GM12878 (cell line): ENCODE measurements at regions not wholly inside any gene's neighbourhood (a gene's known extent, or its start where the extent isn't known, plus 50 kb on each side); places are given as distances from the start of the nearest gene placed in this dataset.

Experiments used
- BCL3 ChIP-seq: IDR thresholded peaks from 2 replicates; pipeline ENCODE4 v1.6.1; 2011; ENCODE audit warnings: borderline replicate concordance, low read depth, mild to moderate bottlenecking, moderate library complexity, low read length; ENCODE audit not compliant: insufficient read depth, poor library complexity, severe bottlenecking
- CBX3 ChIP-seq: fragments of 200-600 bp; sonication (generic); IDR thresholded peaks from 2 replicates; pipeline ENCODE4 v1.6.1; 2016; ENCODE audit warnings: low read depth, borderline replicate concordance
- CREB1 ChIP-seq: IDR thresholded peaks from 2 replicates; pipeline ENCODE4 v1.6.1; 2012; ENCODE audit warnings: low read depth, mild to moderate bottlenecking, inconsistent platforms
- CTCF ChIP-seq, 3 experiments: IDR thresholded peaks in 2 of 3; conservative IDR thresholded peaks in 1 of 3; 2 replicates each; pipeline ENCODE4 v1.5.1; 2011; ENCODE audit warnings: low read depth in 3 of 3, low read length in 3 of 3, mild to moderate bottlenecking in 3 of 3, control low read depth in 2 of 3, moderate library complexity in 2 of 3, inconsistent platforms in 1 of 3, mixed read lengths in 1 of 3; ENCODE audit not compliant: control insufficient read depth in 2 of 3, insufficient read depth in 1 of 3; ENCODE audit errors: extremely low read depth in 1 of 3
- EP300 ChIP-seq, 2 experiments: fragments of 150-350 bp in 1 of 2; IDR thresholded peaks; 2 replicates each; pipeline ENCODE4 v1.6.1; 2011 to 2012; ENCODE audit warnings: low read depth in 2 of 2, low read length in 2 of 2, borderline replicate concordance in 1 of 2, improper control_type of control experiment in 1 of 2, inconsistent platforms in 1 of 2; ENCODE audit not compliant: control insufficient read depth in 1 of 2
- JUND ChIP-seq: IDR thresholded peaks from 2 replicates; pipeline ENCODE4 v1.6.1; 2012; ENCODE audit warnings: low read depth, mild to moderate bottlenecking, low read length, improper control_type of control experiment, moderate library complexity
- NFYA ChIP-seq: IDR thresholded peaks from 2 replicates; pipeline ENCODE4 v1.6.1; 2011; ENCODE audit warnings: low read depth, mild to moderate bottlenecking, low read length, improper control_type of control experiment, borderline replicate concordance
- NFYB ChIP-seq: IDR thresholded peaks from 2 replicates; pipeline ENCODE4 v1.6.1; 2011; ENCODE audit warnings: low read depth, mild to moderate bottlenecking, low read length, improper control_type of control experiment, moderate library complexity; ENCODE audit not compliant: insufficient read depth
- SPI1 ChIP-seq: IDR thresholded peaks from 2 replicates; pipeline ENCODE4 v1.6.1; 2011; ENCODE audit warnings: low read depth, mild to moderate bottlenecking, low read length, moderate library complexity, borderline replicate concordance; ENCODE audit not compliant: insufficient read depth
- ZBTB11 ChIP-seq: fragments of 450-650 bp; formaldehyde crosslinking; IDR thresholded peaks from 2 replicates; pipeline ENCODE4 v1.5.0; 2022; ENCODE audit warnings: mild to moderate bottlenecking, missing genetic modification characterization
- ZNF274 ChIP-seq: IDR thresholded peaks from one replicate; pipeline ENCODE4 v1.8.0; 2011; ENCODE audit not compliant: insufficient read length, insufficient read depth
- ZNF622 ChIP-seq: fragments of 450-650 bp; IDR thresholded peaks from 2 replicates; pipeline ENCODE4 v1.6.1; 2017; ENCODE audit warnings: mild to moderate bottlenecking, inconsistent platforms

GRCh38 chr6:4666886-4667513, 109.2 kb upstream of the CDYL start:
- no peak for TF ChIP-seq ZBTB11 (CRISPR knock-in tag)
- TF ChIP-seq CBX3 = no peak
- TF ChIP-seq ZNF274 = no peak
- TF ChIP-seq CREB1 = no peak
- no peak for TF ChIP-seq SPI1
- no peak for TF ChIP-seq CTCF (IDR thresholded peaks at IDR 0.05 in 2 of 3, conservative IDR thresholded peaks at IDR 0.05 in 1 of 3; ENCODE audit: control insufficient read depth in 2 of 3, extremely low read depth in 1 of 3, insufficient read depth in 1 of 3, low read depth in 3 of 3, low read length in 3 of 3)
- TF ChIP-seq EP300 (IDR thresholded peaks at IDR 0.05; ENCODE audit: borderline replicate concordance in 1 of 2, control insufficient read depth in 1 of 2, low read depth in 2 of 2, low read length in 2 of 2) = no peak
- TF ChIP-seq JUND = no peak
- TF ChIP-seq NFYB = no peak
- no peak for TF ChIP-seq ZNF622
- TF ChIP-seq BCL3 = no peak
- TF ChIP-seq NFYA = no peak
